Uterus (tissue), 2 donors: ENCODE measurements at regions not wholly inside any gene's neighbourhood (a gene's known extent, or its start where the extent isn't known, plus 50 kb on each side); places are given as distances from the start of the nearest gene placed in this dataset.

Experiments used
- CTCF ChIP-seq, 4 experiments: fragments of 200-600 bp in 2 of 4; fragments of 450-650 bp in 2 of 4; sonication (generic) in 2 of 4; IDR thresholded peaks; one replicate each; pipeline ENCODE4 v1.5.1; 2016 to 2019; ENCODE audit warnings: antibody characterized with exemption in 4 of 4, mild to moderate bottlenecking in 2 of 4, moderate library complexity in 1 of 4
- POLR2A ChIP-seq, 2 donors: fragments of 450-650 bp; IDR thresholded peaks; one replicate each; pipeline ENCODE4 v1.6.1; 2016; ENCODE audit warnings: antibody characterized with exemption in 2 of 2, mild to moderate bottlenecking in 1 of 2, moderate library complexity in 1 of 2

- TF ChIP-seq CTCF (IDR thresholded peaks at IDR 0.05) (no peak), POLR2A (IDR thresholded peaks at IDR 0.05) (no peak)
Measured at GRCh38 chr7:85895835-85896234, 709.0 kb upstream of the SEMA3D start.
